D341Med (cell line): ENCODE measurements at regions not wholly inside any gene's neighbourhood (a gene's known extent, or its start where the extent isn't known, plus 50 kb on each side); places are given as distances from the start of the nearest gene placed in this dataset.

Experiments
- DNase-seq: peaks from one replicate; pipeline ENCODE4 v3.0.0; 2012; ENCODE audit warnings: low spot score

DNA sequence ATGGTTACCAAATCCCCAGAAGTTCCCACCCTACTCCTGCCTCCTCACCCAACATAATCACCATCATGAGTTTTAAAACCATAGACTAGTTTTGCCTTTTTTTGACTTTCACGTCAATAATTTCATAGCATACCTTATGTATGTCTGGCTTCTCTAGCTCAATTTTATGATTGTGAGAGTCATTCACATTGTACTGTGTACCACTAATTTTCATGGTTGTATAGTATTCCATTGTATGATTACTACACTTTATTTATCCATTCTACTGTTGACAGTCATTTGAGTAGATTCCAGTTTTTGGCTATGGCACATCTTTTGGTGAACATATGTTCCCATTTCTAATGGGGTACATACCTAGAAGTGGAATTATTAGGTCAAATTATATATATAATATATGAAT, 195.3 kb upstream of the TCF21 start:
- no peak for DNase-seq

DNA sequence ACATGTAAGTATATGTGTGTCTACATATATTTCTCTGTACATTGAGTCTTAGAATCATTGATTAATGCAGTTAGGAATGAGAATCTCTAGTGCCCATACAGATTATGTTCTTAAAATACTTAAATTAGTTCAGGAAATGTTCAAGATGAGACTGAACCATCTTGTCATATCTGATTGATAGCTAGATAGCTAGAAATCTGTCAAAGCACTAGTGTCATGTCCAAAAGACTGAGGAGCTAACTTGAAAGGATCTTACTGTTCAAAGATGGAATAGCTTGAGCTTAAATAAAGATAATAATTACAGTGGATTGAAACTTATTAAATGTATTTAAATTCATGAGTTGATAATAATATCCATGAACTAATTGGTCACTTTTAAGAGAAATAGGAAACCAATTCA, 191.7 kb upstream of the TCF21 start:
- DNase-seq = no peak

DNA sequence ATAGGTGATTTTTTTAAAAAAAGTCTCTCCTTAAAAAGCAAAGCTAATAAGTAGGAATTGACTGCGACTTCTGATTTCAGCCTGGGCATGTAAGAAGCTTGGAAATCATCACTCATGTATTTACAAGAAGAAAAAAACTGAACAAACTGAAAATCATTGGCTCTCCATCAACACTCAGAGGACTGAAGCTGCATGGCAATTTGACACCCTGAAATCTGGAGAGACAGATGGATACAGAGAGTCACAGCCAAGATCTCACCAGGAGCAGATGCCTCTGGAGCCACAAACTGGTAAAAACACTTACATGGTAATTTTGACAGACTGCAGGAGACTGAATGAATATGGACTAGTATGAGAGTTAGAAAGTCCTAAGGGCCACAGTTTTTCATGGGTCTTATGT, 191.2 kb upstream of the TCF21 start:
- DNase-seq = no peak

DNA sequence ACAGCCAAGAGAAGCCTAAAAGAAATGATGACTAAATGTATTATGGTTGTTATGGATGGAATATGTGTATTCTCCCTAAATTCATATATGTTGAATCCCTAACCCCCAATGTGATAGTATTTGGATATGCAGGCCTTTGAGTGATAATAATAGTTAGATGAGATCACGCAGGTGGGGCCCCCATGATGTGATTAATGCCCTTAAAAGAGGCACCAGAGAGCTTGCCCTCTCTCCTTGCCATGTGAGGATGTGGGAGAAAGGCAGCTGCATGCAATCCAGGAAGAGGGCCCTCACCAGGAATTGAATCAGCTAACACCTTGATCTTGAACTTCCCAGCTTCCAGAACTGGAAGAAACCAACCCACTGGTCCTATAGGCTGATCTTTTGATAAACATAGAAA, 190.6 kb upstream of the TCF21 start:
- DNase-seq = no peak

DNA sequence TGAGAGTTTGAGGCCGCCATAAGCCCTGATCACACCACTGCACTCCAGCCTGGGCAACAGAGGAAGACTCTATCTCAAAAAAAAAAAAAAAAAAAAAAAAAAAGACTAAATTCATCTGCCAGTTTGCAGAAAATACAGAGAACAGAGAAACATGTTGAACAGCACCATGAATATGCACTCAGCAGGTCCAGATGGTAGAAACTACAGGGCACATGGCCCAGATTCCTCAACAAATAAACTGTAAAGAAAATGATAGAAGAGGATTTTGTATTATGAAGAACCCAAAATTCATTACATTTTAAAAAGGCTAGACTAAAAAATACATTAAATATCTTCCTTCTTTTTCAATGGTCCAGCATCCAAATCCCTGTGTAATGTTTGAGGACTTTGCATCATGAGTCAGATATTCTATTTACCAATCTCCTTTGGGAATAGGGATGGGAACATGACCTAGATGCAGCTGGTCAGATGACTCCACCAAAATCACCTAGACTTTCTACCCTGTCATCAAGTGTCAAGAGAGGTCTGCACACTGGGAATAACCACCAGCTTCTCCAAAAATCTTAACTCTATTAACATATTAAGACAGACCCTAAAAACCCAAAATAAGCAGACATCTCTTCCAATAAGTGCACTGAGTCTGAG, 189.1 kb upstream of the TCF21 start:
- no peak for DNase-seq

DNA sequence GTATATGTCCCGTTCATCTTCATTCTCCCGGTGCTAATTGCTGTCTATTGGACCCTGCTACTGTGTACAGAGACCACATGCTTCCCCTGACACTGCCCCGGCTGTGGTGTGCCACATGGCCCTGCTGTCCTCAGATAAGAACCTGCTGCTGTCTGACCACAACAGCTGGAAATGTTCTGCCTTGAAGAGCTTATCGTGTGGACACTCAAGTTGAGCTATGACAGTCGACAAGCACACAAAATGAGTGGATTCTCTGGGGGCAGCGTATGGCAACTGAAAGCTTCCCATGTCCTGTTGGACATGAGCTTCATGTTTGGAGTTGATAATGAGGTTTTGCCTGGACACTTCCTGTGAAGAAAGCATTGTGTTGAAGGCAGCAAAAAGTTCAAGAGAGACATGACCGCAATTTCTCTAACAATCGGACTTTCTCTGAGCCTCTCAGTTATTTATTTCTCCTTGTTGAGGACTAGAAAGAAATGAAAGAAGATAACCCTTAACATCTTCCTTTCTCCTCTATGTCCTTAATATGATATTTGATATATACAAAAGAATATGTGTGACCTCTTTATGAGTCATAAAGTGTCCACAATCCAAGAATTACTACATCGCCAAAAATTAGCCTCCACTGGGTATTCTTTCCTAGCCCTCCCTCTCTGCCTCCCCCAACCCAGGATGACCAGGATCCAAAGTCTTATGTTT, 187.1 kb upstream of the TCF21 start:
- no peak for DNase-seq

DNA sequence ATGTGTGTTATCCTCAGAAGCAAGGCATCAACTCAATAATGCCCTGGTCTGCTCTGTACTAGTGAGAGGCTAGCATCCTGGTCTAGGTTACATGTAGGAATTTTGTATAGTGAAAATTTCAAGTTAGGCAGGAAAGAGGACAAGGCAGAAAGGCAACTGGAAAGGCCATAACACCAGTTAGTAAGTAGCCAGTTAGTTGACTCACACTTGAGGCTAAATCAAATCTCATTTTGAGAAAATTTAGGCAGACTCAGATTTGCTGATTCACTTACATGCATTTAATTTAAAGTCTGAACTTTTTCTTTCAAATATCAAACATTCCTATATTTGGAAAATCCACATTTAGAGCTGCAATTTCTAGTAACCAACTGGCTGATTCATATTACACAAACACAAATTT, 184.5 kb upstream of the TCF21 start:
- no peak for DNase-seq

DNA sequence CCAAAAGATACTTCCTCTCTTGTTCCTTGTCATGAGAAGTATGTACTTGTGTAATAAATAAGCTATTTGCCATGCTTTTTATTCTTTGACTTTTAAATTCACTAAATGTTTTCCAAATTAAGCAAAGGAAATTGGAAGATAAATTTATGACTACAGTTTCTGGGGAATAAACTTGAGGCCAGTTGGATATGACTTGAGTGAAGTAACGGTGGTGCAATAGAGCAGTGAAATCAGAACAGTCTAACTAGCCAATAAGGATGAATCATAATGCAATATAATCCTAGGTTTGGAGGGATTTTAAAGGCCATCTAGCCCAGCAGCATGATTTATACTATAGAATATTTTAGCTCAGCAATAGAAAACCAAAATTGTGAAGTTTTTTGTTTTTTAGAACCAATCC, 183.8 kb upstream of the TCF21 start:
- no peak for DNase-seq

DNA sequence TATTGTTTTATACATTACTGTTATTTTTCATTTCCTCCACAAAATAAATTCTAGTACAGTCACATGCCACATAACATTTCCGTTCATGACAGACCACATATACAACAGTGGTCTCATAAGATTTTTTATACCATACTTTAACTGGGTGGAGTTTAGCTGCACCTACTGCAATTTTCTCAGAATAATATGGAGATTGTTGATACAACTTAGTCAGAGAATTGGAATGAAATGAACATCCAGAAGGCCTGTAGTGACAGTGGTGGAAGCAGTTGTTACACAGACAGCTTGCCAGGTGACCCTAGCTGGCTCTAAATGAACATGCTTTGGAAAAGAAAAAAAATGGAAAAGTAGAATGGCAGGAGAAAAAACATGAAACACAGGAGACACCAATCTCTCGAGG, 183.2 kb upstream of the TCF21 start:
- DNase-seq = no peak

DNA sequence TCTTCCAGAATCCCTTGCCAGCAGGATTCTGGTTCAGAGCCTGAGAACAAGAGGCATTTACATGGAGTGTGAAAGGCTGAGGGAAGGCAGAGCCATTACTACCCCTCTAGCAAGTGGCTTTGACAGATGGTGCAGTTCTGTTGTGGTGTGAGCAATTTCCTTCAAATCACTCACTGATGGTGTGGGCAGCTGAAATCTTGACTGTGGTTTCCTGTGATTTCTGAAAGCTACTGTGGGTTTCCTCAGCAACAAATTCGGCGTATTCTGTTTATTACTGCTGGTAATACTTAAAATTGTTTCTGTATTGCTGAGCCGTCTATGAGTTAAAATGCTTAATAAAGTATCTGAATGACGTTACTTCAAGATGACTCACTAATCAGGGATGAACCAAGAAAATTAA, 181.5 kb upstream of the TCF21 start:
- DNase-seq = no peak

DNA sequence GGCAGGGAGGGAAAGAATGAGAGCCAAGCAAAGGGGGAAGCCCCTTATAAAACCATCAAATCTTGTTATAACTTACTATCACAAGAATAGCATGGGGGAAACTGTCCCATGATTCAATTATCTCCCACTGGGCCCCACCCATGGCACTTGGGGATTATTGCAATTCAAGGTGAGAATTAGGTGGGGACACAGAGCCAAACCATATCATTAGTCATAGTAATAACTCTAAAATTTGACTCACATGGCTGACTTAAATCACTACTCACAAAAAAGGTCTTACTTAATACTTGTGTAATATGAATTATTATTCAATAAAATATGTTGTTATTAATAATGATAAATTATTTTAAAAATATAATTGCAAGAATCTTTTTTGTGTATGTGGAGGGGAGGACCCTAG, 178.1 kb upstream of the TCF21 start:
- no peak for DNase-seq

DNA sequence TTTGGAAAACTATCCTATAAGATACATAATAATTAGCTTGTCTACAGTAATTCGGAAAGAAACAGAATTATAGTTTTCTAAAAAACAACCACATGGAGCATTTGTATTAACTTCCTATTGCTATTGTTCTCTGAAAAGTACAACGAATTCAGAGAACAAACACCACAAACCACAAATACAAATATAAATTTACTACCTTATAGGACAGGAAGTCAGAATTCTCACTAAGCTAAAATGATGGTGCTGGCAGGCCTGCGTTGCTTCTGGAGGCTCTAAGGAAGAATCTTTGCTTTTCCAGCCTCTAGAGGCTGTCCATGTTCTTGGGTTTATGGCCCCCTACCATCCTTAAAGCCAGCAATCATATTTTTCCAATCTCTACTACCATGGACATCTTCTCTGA, 173.6 kb upstream of the TCF21 start:
- no peak for DNase-seq

DNA sequence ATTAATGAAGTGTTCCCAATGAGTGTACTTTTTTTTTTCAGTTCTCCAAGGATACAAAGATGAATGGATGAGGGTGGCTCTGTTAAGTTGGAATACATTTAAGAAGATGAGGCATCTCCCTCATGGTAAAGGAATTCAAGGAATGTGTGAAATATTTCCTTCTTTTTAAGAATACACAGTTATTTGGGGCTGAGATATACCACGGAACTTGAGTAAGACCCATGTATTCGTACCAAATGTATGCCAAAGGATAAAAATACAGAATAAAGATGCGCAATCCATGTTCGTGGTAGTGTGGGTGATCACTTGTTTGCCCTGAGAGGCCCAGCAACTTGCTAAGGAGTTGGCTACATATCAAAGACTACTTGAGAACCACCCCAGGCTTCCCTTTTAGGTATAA, 164.2 kb upstream of the TCF21 start:
- DNase-seq = no peak

DNA sequence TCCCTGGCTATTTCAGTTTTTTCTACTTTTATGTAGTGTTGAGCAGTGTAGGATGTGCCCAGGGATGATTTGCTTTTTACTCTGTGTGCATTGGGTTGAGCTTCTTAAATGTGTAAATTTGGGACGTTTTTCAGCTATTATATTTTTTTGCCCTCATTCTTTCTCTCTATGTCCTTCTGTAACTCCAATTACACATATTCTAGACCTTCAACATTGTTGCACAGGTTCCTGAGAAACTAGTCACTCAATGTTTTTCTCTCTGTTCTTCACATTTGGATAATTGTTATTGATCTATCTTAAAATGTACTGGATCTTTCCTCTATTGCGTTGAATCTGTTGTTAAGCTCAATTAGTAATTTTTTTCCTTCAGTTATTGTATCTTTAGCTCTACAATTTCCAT, 162.7 kb upstream of the TCF21 start:
- DNase-seq = no peak

DNA sequence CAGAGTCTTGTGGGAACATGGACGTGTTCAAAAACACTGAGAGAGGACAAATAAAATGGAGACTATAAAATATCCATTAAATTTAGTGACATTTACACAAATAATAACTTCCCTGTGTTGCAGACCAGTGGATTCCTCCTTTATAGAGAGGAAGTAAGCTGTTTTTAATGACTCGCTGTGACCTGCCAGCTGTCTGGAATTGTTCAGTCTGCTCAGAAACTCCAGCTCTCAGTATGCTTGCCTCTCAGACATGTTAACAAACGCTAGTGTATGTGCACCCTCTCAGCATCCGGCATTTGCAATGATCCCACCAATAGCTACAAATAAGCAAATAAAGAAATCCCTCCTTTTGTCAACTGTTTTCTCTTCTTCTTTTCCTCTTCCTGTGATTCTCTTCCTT, 158.0 kb upstream of the TCF21 start:
- DNase-seq = no peak

DNA sequence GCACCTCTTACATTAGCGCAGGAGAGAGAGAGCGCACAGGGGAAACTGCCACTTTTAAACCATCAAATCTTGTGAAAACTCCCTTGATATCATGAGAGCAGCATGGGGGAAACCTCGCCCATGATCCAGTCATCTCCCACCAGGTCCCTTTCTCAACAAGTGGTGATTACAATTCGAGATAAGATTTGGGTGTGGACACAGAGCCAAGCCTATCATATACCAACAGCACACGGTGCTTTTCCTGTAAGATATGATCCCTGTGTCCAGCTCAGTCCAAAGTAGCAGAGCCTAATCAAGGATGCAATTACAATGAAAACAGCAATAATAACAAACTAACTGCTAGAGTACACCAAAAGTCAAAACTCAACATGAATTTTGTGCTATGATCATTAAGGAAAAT, 148.7 kb upstream of the TCF21 start:
- no peak for DNase-seq

DNA sequence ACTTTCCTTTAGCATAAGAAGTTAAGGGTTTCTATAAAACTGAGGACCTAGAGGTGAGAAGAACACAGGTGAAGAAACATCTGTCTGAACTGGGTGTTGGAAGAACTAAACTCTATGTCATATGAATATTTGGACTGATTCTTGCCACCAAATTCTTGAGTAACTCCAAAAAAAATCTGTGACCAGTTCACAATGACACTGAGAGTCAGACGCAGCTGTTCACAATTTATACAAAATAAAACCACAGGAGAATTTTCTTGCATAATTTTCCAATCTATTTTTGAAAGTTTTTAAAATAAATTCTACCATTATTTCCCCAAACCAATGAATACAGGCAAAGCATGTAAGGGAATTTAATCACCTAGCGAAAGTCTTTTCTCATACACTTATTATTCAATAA, 148.1 kb upstream of the TCF21 start:
- no peak for DNase-seq

DNA sequence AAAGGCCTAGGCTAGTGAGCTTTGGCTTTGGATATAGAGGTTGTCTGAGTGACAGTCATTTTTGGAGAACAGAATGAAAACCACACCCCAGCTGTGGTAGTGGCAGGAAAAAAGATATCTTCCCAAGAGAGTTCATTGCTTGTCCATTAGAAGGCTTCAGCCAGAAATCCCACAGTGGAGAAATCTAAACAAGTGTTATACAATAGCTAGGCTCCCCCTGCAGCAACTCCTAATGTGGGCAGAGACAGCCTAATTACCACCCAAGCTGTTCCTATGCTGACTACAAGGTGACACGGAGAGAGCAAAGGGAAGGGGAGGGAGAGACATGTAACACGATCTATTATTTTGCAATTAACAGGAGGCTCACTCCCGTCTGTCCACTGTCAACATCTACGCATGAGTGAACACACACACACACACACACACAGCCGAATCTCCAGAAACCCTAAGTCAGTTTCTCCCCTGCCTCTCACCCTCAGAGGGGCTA, 147.5 kb upstream of the TCF21 start:
- peak; percentile 31 for DNase-seq

DNA sequence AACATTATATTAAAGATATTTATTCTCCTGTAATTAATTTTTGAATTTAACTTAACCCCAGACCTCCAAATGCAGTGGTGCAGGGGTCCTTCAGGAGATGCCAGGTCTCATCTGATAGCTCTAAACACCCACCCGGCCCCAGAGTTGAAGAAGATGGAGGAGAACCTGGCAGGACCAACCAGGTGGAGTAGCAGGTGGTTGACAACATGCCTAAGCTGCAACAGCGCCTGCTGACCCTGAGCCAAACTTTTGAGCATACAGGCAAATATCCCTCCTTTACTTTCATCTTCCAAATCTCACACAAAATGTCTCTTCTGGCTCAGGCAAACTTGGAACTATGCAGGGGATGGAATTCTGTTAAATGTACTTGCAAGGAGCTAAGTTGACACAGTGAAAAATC, 145.3 kb upstream of the TCF21 start:
- DNase-seq = no peak

DNA sequence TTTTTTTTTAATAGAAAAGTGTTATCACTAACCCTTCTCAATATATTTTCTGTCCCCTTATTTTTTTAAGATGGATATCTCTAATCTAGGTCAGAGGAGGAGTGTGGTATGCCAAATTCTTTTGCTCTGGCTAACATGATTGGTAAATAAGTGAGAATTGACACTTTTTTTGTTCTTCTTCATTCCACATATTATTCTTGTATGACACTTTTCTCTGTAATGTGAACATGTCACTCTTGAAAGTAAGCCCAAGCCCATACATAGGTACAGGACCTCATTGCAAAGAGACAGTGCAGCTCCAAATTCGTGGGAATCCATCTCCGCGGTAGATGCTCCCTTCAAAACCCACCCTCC, 142.5 kb upstream of the TCF21 start:
- DNase-seq = no peak

DNA sequence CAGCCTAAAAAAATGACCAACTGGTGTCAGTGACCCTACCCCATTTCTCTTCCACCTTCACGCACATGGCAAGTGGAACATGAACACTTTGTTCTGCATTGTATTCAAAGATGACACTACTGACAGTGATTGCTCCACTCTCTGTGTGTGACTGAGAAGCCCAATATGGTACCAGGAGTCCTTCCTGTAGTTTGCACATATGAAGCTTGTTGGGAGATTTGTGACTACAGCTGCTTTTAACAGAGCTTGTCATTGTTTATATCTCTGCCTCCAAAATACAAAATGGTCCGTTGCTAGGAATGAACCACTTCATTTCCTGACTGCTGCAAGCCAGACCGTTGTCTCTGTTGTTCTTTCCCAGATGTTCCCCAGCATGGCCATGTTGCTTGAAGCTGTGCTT, 140.3 kb upstream of the TCF21 start:
- no peak for DNase-seq

DNA sequence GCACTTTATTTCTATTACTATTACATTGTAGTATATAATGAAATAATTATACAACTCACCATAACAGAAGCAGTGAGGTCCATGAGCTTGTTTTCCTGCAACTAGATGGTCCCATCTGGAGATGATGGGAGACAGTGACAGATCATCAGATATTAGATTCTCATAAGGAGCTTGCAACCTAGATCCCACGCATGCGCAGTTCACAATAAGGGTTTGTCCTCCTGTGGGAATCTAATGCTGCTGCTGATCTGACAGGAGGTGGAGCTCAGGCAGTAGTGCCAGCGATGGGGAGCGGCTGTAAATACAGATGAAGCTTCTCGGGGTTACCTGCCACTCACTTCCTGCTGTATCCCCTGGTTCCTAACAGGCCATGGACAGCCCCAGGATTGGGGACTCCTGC, 139.5 kb upstream of the TCF21 start:
- DNase-seq = no peak

DNA sequence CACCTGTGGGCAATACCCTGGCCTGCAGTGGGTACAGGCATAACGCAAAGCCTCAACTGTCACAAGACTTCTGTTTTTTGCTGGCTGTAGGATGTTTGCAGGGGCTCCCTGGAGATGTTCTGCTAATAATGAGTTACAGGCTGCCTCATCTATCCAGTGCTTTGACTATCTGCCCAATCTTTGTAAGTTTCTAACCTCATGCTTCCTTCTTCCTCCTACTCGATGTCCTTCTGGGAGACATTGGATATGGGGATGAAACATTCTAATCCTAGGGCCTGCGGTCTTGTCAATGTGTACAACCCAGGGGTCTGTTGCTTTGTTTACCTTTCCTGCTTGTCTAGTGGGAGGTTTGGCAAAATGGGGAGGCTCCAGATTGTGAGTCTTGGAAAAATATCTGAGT, 136.8 kb upstream of the TCF21 start:
- no peak for DNase-seq

DNA sequence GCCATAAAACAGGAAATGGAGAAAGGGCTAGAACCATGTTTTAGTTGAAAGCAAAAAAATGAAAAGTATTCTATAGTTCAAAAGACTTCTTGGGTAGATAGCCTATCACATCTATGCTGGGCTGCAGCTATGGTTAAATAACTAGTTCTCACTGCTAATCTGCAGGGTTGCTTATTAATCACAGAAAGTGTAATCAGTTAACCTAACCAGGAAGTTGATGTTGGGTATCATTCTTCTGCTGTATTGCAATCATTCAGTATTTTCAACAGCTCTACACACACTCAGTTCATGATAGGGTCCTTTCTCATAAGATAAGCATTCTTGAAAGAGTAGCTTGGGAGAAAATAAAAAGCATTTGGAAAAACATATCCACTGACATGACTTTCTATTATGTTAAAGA, 135.2 kb upstream of the TCF21 start:
- DNase-seq = no peak
